HG02970 (cell line): ENCODE measurements at regions not wholly inside any gene's neighbourhood (a gene's known extent, or its start where the extent isn't known, plus 50 kb on each side); places are given as distances from the start of the nearest gene placed in this dataset.
"Not testable (repeated sequence)": the region's sequence is repeated elsewhere in the genome, so short reads cannot be mapped to it uniquely, and the experiment has no call there.

Experiments
- ATAC-seq: cut with Tn5 transposase; IDR thresholded peaks from one replicate; pipeline ENCODE4 v1.9.1; 2021; ENCODE audit warnings: mild to moderate bottlenecking, moderate library complexity, moderate number of reproducible peaks; ENCODE audit not compliant: unreplicated experiment, low FRiP score

- no peak for ATAC-seq
These were observed 189.4 kb upstream of the AHR start for GRCh38 chr7:17109020-17109419.

DNA sequence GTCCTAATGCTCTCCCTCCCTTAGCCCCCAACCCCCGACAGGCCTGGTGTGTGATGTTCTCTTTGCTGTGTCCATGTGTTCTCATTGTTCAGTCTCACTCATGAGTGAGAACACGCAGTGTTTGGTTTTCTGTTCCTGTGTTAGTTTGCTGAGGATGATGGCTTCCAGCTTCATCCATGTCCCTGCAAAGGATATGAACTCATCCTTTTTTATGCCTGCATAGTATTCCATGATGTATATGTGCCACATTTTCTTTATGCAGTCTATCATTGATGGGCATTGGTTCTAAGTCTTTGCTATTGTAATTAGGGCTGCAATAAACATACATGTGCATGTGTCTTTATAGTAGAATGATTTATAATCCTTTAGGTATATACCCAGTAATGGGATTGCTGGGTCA, 184.7 kb upstream of the AHR start:
- ATAC-seq, result not testable (repeated sequence)

GRCh38 chr7:17118412-17118811, 180.0 kb upstream of the AHR start:
- ATAC-seq, result no peak

DNA sequence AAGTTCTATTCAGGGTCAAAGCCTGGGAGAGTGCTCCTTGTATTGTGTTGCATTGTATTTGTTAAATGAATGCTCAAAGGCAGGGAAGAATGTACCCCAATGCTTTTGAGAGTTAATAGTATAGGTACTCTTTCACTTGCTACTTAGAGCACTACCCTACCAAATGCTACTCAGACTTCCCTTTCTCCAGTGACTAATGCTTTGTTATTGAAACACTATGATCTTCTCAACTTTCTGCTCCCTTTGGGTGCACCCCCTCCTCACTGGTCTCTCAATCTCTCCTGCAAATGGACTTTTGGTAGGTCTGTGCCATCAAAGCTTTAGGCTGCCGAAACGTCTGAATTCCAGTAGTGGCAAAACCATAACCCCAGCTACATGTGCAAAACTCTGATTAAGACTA, 177.7 kb upstream of the AHR start:
- no peak for ATAC-seq

DNA sequence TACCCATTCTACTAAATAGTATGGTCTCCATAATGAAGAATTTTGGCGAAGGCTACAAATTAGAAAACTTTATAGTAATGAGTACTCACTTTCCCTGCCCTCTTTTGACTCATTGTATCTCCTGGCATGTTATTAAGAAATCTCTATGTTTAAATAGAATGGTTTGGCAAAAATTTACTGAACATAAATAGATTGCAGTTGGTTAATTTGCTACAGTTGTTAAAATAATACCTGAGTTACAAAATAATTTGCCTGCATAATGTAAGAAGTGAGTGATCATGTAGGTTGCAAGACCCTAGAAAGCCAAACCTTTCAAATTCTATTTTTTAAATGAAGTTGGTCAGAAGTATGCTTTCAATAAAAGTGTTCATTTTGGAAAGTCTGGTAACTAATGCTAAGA, 176.8 kb upstream of the AHR start:
- no peak for ATAC-seq

GRCh38 chr7:17123020-17123419, 175.4 kb upstream of the AHR start:
- ATAC-seq, result no peak

- ATAC-seq, result peak; percentile 63
These were observed 171.8 kb upstream of the AHR start for GRCh38 chr7:17126413-17127268.

DNA sequence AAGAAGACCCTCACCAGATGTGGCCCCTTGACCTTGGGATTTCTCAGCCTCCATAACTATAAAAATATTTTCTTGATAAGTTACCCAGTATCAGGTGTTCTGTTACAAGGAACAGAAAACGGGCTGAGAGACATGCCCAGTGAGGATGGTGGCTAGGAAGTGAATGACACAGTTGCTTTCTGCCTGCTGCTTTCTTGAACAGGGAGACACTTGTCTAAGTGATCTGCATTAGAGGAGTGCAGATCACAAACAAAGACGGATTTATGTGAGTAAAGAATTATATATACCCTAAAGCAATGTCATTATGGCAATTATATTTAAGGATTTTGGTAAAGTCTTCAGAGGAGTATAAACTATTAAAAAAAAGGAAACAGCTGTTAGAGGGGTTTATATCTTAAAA, 169.2 kb upstream of the AHR start:
- no peak for ATAC-seq

GRCh38 chr7:17130281-17131059, 168.0 kb upstream of the AHR start:
- no peak for ATAC-seq

DNA sequence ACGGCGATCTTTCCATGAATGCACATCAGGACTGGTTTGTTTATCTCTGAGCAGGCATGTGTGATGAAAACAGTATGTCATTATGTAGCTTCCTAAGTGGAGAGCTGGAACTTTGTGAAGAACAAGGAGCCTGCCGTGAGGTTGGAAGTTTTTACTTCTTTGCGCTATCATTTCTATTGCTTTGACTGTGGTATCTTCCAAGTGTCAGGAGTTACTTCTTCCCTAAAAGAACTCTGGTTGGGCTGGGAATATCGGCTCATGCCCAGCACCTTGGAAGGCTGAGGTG, 167.4 kb upstream of the AHR start:
- ATAC-seq, result no peak

- peak; percentile 58 for ATAC-seq
These were observed 166.3 kb upstream of the AHR start for GRCh38 chr7:17131983-17132655.

DNA sequence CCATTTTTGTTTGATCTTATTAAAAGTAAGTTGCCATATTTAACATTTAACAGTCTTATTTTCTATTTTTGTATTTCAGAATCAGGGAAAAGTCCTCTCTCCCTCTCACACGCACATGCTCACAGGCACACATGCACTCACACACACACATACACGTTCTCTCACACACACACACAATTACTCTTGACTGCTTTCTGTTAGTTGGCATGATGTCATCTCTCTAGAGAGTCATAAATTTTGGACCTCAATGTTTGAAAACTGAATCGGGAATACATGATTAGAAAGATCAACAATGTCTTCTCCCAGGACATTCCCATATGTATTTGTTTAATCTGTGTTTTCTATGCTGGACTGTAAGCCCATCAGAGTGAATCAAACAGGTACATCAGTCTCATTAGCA, 165.7 kb upstream of the AHR start:
- ATAC-seq, result no peak

GRCh38 chr7:17133977-17134376, 164.5 kb upstream of the AHR start:
- no peak for ATAC-seq

DNA sequence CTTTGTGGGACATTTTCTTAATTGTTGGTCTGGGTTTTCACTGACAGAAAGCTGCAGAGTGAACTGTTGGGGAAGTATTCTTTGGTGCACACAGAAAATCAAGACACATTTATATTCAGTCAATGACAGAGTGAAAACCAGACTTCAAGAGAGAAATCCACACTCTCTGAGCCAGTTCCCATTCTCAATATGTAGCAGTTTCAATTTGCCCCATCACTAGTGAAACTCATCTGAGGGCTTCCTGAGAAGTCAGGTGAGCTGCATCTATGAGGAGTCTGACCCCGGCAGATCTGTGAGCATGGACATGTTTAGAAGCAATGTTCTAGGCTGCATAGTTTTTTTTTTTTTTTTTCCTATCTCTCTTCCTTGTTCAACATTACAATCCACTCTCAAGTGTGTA, 163.7 kb upstream of the AHR start:
- peak; percentile 67 for ATAC-seq

DNA sequence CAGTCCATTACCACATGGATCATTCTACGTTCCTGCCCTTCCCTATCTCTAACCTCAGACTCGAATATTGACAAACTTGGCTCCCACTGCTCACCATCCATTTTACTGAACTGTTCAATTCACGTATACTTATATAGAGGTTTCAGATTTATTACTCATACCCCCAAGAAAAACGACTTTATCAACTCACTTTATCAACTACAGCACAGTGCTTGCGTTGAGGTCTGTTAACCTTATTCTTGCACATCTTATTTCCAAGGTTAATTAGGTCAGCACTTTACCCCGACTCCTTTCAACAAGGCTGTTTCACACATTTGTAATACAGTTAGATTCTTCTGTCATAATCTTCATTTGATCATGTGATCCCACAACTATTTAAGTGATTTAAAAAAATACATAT, 162.3 kb upstream of the AHR start:
- no peak for ATAC-seq

- no peak for ATAC-seq
These were observed 159.4 kb upstream of the AHR start for GRCh38 chr7:17139081-17139480.

GRCh38 chr7:17140406-17140805, 158.0 kb upstream of the AHR start:
- no peak for ATAC-seq

DNA sequence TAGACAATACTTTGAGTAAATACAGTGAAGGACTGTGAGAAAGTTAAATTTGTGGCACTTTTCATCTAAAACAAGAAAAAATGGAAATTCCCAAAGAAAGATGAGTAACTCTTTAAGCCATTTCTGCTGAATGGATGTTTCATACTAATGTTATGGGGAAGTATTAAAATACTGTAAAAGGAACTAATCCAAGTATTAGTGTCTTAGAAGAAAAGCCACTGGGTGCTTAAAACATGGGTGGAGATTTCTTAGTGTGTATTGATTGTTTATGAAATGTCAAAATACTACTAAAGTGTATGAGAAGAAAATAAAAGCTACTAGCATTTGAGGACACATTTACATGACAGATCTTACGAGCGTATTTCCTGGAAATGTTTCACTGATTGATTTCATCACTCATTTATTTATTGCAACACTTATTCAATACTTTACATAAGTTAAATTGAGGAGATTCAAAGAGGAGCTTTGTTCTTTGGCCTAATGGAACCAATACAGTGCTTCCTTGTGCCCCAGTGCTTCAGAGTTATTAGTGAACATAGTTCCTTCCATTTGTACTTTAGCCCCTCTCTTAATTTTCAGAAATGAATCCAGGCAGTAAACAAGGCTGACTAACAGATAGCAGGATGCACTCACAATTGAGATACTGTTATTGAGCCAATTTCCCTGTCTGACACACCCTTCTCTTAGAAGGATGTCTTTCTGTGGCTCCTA, 155.5 kb upstream of the AHR start:
- no peak for ATAC-seq

GRCh38 chr7:17144322-17144721, 154.1 kb upstream of the AHR start:
- no peak for ATAC-seq

- no peak for ATAC-seq
These were observed 151.8 kb upstream of the AHR start for GRCh38 chr7:17146621-17147020.

DNA sequence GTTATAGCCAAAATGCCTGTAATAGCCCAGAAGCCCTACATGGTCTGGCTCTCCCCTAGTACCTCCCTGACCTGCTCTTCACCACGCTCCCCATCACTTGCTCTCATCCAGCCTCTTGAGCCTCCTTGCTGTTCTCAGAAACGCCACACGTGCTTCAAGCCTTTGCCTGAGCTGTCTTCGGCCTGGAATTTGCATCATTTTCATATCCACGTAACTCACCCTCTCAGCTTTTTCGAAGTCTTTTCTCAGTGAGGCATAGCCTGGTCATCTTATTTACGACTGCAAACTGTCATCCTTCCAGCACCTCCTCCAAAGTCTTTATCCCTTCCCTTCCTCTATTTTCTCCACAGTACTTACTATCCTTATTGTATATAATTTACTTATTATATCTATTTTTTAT, 151.0 kb upstream of the AHR start:
- no peak for ATAC-seq
